Islet of Langerhans (tissue), 1 donor: ENCODE measurements at regions not wholly inside any gene's neighbourhood (a gene's known extent, or its start where the extent isn't known, plus 50 kb on each side); places are given as distances from the start of the nearest gene placed in this dataset.

Experiments
- FAIRE-seq: peaks from one replicate; lab custom pipeline; 2011; peaks lifted over from hg19 to GRCh38; lab: Jason Lieb, UNC

DNA sequence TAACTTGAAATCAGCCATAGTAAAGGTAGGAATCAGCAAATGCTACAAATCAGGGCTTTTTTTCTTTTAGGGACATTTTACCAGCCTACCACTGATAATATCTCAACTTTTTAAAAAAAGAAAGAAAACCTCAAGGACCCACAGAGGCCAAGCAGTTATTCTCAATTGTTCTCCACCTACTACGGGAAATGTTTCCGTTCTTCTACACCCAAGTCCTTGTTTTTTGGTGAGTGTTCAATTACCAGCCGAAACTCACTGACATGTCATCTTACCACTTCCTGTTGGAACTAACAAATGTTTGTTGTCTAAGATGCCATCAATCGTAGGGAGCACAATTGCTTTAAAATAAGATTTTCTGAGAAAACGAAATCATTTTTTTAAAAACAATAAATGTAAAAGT, 50.2 kb upstream of the CDK1 start:
- no peak for FAIRE-seq

GRCh38 chr10:60726257-60726656, 52.0 kb upstream of the CDK1 start:
- FAIRE-seq, result no peak

DNA sequence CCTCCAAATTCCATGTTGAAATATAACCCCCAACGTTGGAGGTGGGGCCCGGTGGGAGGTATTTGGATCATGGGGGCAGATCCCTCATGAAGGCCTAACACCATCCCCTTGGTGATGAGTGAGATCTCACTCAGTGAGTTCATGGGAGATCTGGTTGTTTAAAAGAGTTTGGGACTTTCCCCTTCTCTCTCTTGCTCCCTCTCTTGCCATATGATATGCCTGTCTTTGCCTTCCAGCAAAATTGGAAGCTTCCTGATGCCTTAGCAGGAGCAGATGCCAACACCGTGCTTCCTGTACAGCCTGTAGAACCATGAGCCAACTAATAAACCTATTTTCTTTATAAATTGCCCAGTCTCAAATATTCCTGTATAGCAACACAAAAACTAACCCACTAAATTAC, 55.7 kb upstream of the CDK1 start:
- FAIRE-seq, result no peak

GRCh38 chr10:60719721-60720120, 58.6 kb upstream of the CDK1 start:
- no peak for FAIRE-seq

DNA sequence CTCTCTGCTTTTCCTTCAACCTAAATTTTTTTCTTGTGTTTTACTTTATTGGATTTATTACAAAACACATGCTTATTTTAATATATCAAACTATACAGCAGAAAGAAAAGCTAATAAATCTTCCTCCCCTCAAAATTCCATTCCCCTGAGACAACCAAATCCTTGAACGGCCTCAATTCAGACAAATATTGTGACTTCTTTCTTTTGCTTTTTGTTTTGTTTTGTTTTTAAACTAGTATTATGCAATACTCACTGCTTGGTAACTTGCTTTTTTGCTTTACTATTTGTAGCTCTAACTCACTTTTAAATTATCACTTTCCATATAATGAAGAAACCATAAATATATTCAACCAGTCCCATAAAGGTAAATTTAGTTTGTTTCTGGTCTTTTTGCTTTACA, 59.4 kb upstream of the CDK1 start:
- no peak for FAIRE-seq

DNA sequence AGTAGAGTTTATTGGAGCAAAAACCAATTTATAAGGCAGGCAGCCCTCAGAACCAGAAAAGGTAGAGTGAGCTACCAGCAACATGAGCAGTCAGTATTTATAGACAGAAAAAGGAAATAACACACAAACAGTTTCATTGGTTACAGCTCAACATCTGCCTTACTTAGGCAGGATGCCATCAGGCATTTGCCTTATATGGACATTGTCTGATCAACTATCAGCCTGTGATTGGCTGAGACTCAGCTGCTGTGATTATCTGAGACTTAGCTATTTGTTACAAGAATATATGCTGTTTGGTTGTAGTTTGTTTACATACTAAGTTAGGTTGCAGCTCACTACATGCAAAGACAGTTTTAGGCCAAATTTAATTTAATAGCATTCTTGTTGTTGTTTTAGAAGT, 60.4 kb upstream of the CDK1 start:
- no peak for FAIRE-seq

- FAIRE-seq, result no peak
Observed at GRCh38 chr10:60714233-60714632, 64.0 kb upstream of the CDK1 start.

DNA sequence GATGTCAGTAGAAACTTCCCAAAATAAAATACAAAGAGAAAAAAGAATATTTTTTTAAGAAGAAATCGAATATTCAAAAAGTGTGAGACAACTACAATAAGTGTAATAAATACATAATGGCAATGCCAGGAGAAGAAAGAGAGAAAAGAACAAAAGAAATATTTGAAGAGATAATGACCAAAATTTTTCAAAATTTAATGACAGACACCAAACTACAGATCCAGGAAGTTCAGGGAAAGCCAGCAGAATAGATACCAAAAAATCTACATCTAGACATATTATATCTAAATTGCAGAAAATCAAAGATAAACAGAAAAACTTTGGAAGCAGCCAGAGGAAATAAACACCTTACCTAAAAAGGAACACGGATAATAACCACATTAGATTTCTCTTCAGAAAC, 66.8 kb upstream of the CDK1 start:
- peak; percentile 43 for FAIRE-seq

- no peak for FAIRE-seq
Observed at GRCh38 chr10:60710041-60710440, 68.2 kb upstream of the CDK1 start.

- FAIRE-seq, result no peak
Observed at GRCh38 chr10:60708666-60709065, 69.6 kb upstream of the CDK1 start.

GRCh38 chr10:60707841-60708240, 70.4 kb upstream of the CDK1 start:
- FAIRE-seq, result no peak

DNA sequence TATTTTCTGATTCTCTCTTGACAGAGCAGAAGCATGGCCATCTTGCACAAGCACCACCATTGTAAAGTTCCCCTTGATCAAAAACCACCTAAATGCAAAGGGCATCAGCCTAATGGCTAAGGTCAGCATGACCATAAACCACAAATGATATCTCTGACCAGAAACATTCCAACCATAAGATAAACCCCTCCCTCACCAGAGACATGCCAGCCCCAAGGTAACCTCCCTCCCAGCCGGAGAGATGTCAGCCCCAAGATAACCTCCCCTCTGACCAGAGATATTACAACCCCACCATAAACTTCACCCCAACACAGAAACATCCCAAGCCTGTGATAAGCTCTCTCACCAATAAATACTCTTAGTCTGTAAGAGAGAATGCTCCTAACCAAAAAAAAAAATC, 72.1 kb upstream of the CDK1 start:
- FAIRE-seq, result no peak

DNA sequence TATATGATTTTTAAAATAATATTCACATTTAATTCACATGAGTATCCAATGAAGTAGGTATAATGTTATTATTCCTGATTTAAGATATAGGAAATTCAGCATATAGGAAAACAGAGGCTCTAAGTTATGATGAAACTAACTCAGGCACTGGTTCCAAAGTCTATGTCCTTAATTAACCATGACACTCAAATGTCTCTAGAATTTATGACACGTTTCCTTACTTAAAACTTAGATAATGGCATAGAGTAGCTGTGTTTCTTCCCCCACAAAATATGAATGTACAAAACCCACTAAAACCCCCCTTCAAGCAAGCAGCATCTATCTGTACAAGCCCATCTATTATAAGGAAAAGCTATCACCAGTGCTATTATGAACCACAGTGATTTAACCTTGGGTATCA, 72.9 kb upstream of the CDK1 start:
- FAIRE-seq, result no peak

DNA sequence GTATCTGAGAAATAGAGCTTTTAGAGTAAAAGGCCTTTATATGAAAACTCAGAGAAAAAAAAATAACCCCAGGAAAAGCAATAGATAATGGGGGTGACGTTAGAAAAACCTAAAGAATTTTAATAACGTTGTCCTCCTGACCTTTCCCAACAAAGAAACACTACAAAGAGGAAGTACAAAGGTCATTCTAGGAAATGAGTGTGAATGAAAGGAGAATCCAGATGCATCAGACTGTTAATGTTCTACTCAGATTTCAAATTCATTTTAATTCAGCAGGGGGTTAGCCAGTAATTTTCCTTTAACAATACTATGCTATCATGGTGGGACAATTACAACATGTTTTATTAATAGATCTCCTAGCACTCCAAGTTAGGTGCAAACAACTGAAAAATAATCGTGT, 73.8 kb upstream of the CDK1 start:
- peak; percentile 84 for FAIRE-seq

DNA sequence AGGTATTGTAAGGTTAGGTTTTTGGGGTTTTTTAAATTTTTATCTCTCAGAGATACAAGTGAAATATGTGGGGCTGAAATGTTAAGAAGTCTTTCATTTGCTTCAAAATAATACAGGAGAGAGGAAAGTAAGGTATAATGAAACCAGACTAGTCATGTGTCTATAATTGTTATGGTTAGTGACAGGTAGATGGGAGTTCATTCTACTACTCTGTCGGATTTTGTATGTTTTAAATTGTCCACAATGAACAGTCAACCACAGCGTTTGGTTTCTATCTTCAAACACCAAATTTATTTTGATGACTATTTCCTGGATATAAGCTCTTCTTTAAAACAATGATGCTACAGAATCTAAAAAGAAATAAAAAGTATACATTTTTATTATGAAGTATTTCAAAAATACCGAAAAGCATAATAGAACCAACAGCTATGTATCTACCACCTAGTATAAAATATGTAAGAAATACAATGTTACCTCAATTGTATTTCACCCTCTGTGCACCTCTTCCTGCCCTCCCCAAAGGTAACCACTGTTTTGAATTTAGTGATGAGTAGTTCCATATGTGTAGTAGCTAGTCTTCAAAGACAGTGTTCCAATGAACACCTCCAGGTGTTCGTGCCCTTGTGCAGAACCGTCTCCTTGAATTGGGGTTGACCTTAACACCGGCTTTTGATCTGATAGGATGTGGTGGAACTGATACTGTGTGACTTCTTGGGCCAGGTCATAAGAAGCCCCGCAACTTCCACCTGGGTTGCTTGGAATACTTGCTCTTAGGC, 74.8 kb upstream of the CDK1 start:
- no peak for FAIRE-seq

DNA sequence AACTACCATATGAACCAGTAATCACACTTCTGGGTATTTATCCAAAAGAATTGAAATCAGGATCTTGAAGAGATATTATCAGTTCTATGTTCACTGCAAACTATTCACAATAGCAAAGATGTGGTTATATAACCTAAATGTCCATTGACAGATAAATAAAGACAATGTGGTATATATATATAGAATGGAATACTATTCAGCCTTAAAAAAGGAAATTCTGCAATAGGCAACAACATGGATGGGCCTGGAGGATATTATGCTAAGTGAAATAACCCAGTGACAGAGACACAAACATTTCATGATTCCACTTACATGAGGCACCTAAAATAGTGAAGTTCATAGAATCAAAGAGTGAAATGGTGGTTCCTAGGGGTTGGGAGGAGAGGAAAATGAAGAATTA, 90.6 kb upstream of the CDK1 start:
- FAIRE-seq, result no peak

DNA sequence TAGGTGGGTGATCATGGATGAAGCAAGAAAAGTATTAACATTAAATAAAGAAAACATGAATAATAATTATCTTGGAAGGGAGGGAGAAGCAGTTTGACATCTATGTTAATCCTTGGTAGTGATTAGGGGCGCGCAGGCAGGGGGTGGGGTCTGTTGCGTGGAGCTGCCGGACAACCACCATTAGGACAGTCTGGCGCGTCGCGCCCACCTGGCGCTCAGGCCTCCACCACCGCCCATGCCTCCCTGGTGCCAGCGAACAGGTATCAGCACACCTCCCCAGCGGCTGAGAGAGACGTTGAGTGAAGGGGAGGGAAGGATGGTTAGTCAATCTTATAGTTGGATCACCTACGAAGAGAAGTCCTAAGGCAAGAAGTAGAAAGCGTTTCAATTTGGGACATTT, 94.2 kb upstream of the CDK1 start:
- no peak for FAIRE-seq

- no peak for FAIRE-seq
Observed at GRCh38 chr10:60681103-60681502, 97.2 kb upstream of the CDK1 start.

- FAIRE-seq, result no peak
Observed at GRCh38 chr10:60679388-60679990, 98.8 kb upstream of the CDK1 start.

- FAIRE-seq, result no peak
Observed at GRCh38 chr10:60678978-60679377, 99.3 kb upstream of the CDK1 start.

DNA sequence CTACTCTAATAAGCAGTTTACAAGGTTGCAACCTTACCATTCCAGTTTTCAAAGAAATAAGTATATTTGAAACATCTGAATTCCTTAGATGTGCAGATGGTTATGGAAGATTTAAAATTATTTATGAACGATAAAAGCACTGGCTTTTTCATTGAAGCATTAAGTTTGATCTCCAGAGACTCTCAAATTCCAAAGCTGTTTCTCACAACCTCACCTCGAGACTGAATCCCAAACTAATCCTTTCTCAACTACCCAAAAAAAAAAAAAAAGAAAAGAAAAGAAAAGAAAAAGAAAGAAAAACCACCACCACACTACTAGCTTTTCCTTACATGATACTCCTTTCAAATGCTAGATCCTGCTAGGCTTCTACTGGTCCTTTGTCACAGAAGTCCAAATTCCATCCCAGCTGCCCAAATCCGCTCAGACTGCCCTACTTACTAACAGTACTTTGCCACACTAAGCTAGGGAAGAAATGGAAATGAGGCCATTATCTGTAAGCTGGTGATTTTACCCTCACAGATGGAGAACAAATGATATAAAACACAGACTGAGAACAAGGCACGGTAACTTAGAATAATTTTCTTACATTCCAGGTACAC, 100.6 kb upstream of the CDK1 start:
- no peak for FAIRE-seq

GRCh38 chr10:60675236-60675635, 103.0 kb upstream of the CDK1 start:
- FAIRE-seq, result no peak

- no peak for FAIRE-seq
Observed at GRCh38 chr10:60669501-60669900, 108.8 kb upstream of the CDK1 start.

- no peak for FAIRE-seq
Observed at GRCh38 chr10:60666221-60666620, 112.1 kb upstream of the CDK1 start.
